C1 segment of cervical spinal cord (tissue), 14 donors: ENCODE measurements at regions not wholly inside any gene's neighbourhood (a gene's known extent, or its start where the extent isn't known, plus 50 kb on each side); places are given as distances from the start of the nearest gene placed in this dataset.
"Not testable (repeated sequence)": the region's sequence is repeated elsewhere in the genome, so short reads cannot be mapped to it uniquely, and the experiment has no call there.

Experiments used
- DNase-seq, 14 donors: peaks; one replicate each; lab custom pipeline; 2025; lab: John Stamatoyannopoulos, UW

- no peak for DNase-seq
Observed at GRCh38 chr3:44128057-44128775, 113.5 kb upstream of the TOPAZ1 start.

GRCh38 chr3:44130249-44130648 lies 111.4 kb upstream of the TOPAZ1 start:
- DNase-seq = no peak

- DNase-seq = no peak
Observed at GRCh38 chr3:44132061-44132460, 109.6 kb upstream of the TOPAZ1 start.

- DNase-seq = no peak
Observed at GRCh38 chr3:44132593-44132992, 109.1 kb upstream of the TOPAZ1 start.

- DNase-seq = no peak
Observed at GRCh38 chr3:44136421-44136820, 105.3 kb upstream of the TOPAZ1 start.

- no peak for DNase-seq
Observed at GRCh38 chr3:44146073-44146472, 95.6 kb upstream of the TOPAZ1 start.

GRCh38 chr3:44159696-44160300 lies 81.9 kb upstream of the TOPAZ1 start:
- no peak for DNase-seq

GRCh38 chr3:44160818-44161217 lies 80.9 kb upstream of the TOPAZ1 start:
- no peak for DNase-seq

- no peak for DNase-seq
Observed at GRCh38 chr3:44171891-44172290, 69.8 kb upstream of the TOPAZ1 start.

- DNase-seq = not testable (repeated sequence)
Observed at GRCh38 chr3:44172701-44173100, 69.0 kb upstream of the TOPAZ1 start.

- no peak for DNase-seq
Observed at GRCh38 chr3:44173263-44173662, 68.4 kb upstream of the TOPAZ1 start.

- DNase-seq = no peak
Observed at GRCh38 chr3:44175070-44175469, 66.6 kb upstream of the TOPAZ1 start.

GRCh38 chr3:44179246-44179645 lies 62.4 kb upstream of the TOPAZ1 start:
- DNase-seq = no peak

- DNase-seq = peak in 10 of 14 donors; percentile 9 to 78 (median 46)
Observed at GRCh38 chr3:44184319-44184953, 57.2 kb upstream of the TOPAZ1 start.

- DNase-seq = no peak
Observed at GRCh38 chr3:44185396-44185915, 56.2 kb upstream of the TOPAZ1 start.

GRCh38 chr3:44186111-44186672 lies 55.5 kb upstream of the TOPAZ1 start:
- DNase-seq = no peak

GRCh38 chr3:44186712-44187111 lies 55.0 kb upstream of the TOPAZ1 start:
- no peak for DNase-seq
